H1 (cell line): ENCODE measurements at regions not wholly inside any gene's neighbourhood (a gene's known extent, or its start where the extent isn't known, plus 50 kb on each side); places are given as distances from the start of the nearest gene placed in this dataset.

Source experiments
- CTCF ChIA-PET: fragments of 300-600 bp; sonication (Branson Sonifier 250); formaldehyde crosslinking; loops from one replicate; lab custom pipeline; 2021; ENCODE audit not compliant: partially characterized antibody; lab: Charles Lee
- POLR2A ChIA-PET: fragments of 300-600 bp; sonication (Branson Sonifier 250); formaldehyde crosslinking; loops from one replicate; lab custom pipeline; 2021; ENCODE audit warnings: inconsistent platforms; ENCODE audit not compliant: partially characterized antibody; lab: Charles Lee
- DNase-seq, 2 experiments: peaks; one replicate each; pipeline versions ENCODE4 v3.0.0 to v3.0.0-alpha.2; 2010 to 2022; ENCODE audit warnings: low spot score in 2 of 2, low read depth in 1 of 2, mixed read lengths in 1 of 2
- FAIRE-seq: peaks from 2 replicates; lab custom pipeline; 2011; peaks lifted over from hg19 to GRCh38; lab: Jason Lieb, UNC
- H2AFZ ChIP-seq: 2 replicates; pipeline ENCODE4 v1.8.1; 2012; ENCODE audit warnings: low read length, inconsistent platforms
- H2AK5ac ChIP-seq: 2 replicates; pipeline ENCODE4 v1.6.1; 2013; ENCODE audit warnings: low read depth, low read length
- H2BK120ac ChIP-seq: replicated peaks from 2 replicates; pipeline ENCODE3; 2013; ENCODE audit warnings: low read depth, low read length, inconsistent platforms
- H2BK12ac ChIP-seq: 2 replicates; pipeline ENCODE4 v1.6.1; 2013; ENCODE audit warnings: low read depth, low read length
- H2BK15ac ChIP-seq: 2 replicates; pipeline ENCODE4 v1.6.1; 2013; ENCODE audit warnings: low read length
- H2BK20ac ChIP-seq: 2 replicates; pipeline ENCODE4 v1.6.1; 2013; ENCODE audit warnings: low read length
- H2BK5ac ChIP-seq: 2 replicates; pipeline ENCODE4 v1.6.1; 2013; ENCODE audit warnings: low read depth, low read length
- H3K14ac ChIP-seq: 2 replicates; pipeline ENCODE4 v1.6.1; 2013; ENCODE audit warnings: inconsistent platforms; ENCODE audit not compliant: insufficient read length
- H3K18ac ChIP-seq: 2 replicates; pipeline ENCODE4 v1.6.1; 2013; ENCODE audit warnings: low read length; ENCODE audit errors: extremely low read depth
- H3K23ac ChIP-seq: 2 replicates; pipeline ENCODE4 v1.6.1; 2013; ENCODE audit warnings: inconsistent platforms; ENCODE audit not compliant: insufficient read length
- H3K23me2 ChIP-seq: 2 replicates; pipeline ENCODE4 v1.6.1; 2013; ENCODE audit warnings: low read depth, low read length
- H3K27ac ChIP-seq: 2 replicates; pipeline ENCODE4 v1.6.1; 2011; ENCODE audit warnings: low read depth, low read length, inconsistent platforms
- H3K27me3 ChIP-seq, 4 experiments: replicated peaks in 1 of 4; 1 replicate in 1 of 4; 2 replicates in 3 of 4; pipeline versions ENCODE4 v1.6.1 to v1.8.1; 2011 to 2013; ENCODE audit warnings: low read length in 3 of 4, mild to moderate bottlenecking in 3 of 4, inconsistent platforms in 2 of 4, mixed read lengths in 2 of 4, moderate library complexity in 1 of 4; ENCODE audit not compliant: control insufficient read depth in 3 of 4, insufficient read depth in 3 of 4; ENCODE audit errors: extremely low read depth in 1 of 4
- H3K36me3 ChIP-seq, 4 experiments: 2 replicates each; pipeline versions ENCODE4 v1.6.1 to v1.8.1; 2011 to 2013; ENCODE audit warnings: mild to moderate bottlenecking in 4 of 4, low read length in 3 of 4, moderate library complexity in 2 of 4, control low read depth in 1 of 4, inconsistent platforms in 1 of 4; ENCODE audit not compliant: insufficient read depth in 4 of 4, control insufficient read depth in 2 of 4
- H3K4ac ChIP-seq: replicated peaks from 2 replicates; pipeline ENCODE3; 2013; ENCODE audit warnings: low read length, low read depth, mixed read lengths, inconsistent platforms; ENCODE audit not compliant: insufficient read length
- H3K4me1 ChIP-seq, 4 experiments: replicated peaks in 1 of 4; 1 replicate in 1 of 4; 2 replicates in 3 of 4; pipeline versions ENCODE4 v1.6.1 to v1.8.1; 2011 to 2013; ENCODE audit warnings: low read length in 3 of 4, inconsistent platforms in 2 of 4, mixed read lengths in 1 of 4; ENCODE audit not compliant: insufficient read depth in 4 of 4, control insufficient read depth in 3 of 4
- H3K4me2 ChIP-seq, 2 experiments: 2 replicates each; pipeline versions ENCODE4 v1.6.1 to v1.8.1; 2011 to 2013; ENCODE audit warnings: low read depth in 2 of 2, low read length in 2 of 2, control low read depth in 1 of 2, inconsistent platforms in 1 of 2, mild to moderate bottlenecking in 1 of 2; ENCODE audit not compliant: insufficient read depth in 1 of 2
- H3K4me3 ChIP-seq, 4 experiments: fragments of 200-600, 300-600 bp in 1 of 4; sonication (generic), shearing (Covaris generic), sonication (Bioruptor Twin) in 1 of 4; 2 replicates each; pipeline versions ENCODE4 v1.5.1 to v1.8.1; 2011 to 2016; ENCODE audit warnings: low read length in 4 of 4, low read depth in 3 of 4, control low read depth in 2 of 4, inconsistent platforms in 2 of 4, mild to moderate bottlenecking in 2 of 4, mixed read lengths in 1 of 4, moderate library complexity in 1 of 4; ENCODE audit not compliant: insufficient read depth in 2 of 4; ENCODE audit errors: extremely low read depth in 1 of 4
- H3K56ac ChIP-seq: replicated peaks from 2 replicates; pipeline ENCODE3; 2013; ENCODE audit warnings: low read depth, mild to moderate bottlenecking, mixed read lengths, low read length, inconsistent platforms; ENCODE audit not compliant: insufficient read length
- H3K79me1 ChIP-seq: 2 replicates; pipeline ENCODE4 v1.6.1; 2013; ENCODE audit warnings: low read depth, low read length, control low read depth
- H3K79me2 ChIP-seq, 2 experiments: 2 replicates each; pipeline versions ENCODE4 v1.6.1 to v1.8.1; 2012 to 2013; ENCODE audit warnings: low read length in 2 of 2, mild to moderate bottlenecking in 2 of 2, inconsistent platforms in 1 of 2; ENCODE audit not compliant: insufficient read depth in 2 of 2, control insufficient read depth in 1 of 2
- H3K9ac ChIP-seq, 4 experiments: replicated peaks in 1 of 4; 1 replicate in 1 of 4; 2 replicates in 3 of 4; pipeline versions ENCODE4 v1.6.1 to v1.8.1; 2011 to 2013; ENCODE audit warnings: low read depth in 3 of 4, low read length in 3 of 4, control low read depth in 2 of 4, mild to moderate bottlenecking in 2 of 4, moderate library complexity in 2 of 4, inconsistent platforms in 1 of 4; ENCODE audit errors: extremely low read depth in 1 of 4
- H3K9me3 ChIP-seq, 2 experiments: 2 replicates each; pipeline versions ENCODE4 v1.6.1 to v1.8.1; 2012 to 2013; ENCODE audit warnings: mild to moderate bottlenecking in 2 of 2, moderate library complexity in 2 of 2, control low read depth in 1 of 2, inconsistent platforms in 1 of 2, low read depth in 1 of 2, low read length in 1 of 2, mixed read lengths in 1 of 2; ENCODE audit not compliant: insufficient read depth in 2 of 2
- H4K20me1 ChIP-seq, 2 experiments: replicated peaks in 1 of 2; 2 replicates each; pipeline versions ENCODE3 to v1.8.1; 2011 to 2013; ENCODE audit warnings: inconsistent platforms in 2 of 2, low read length in 2 of 2, mild to moderate bottlenecking in 1 of 2; ENCODE audit not compliant: insufficient read depth in 2 of 2, control insufficient read depth in 1 of 2
- H4K5ac ChIP-seq: 2 replicates; pipeline ENCODE4 v1.6.1; 2013; ENCODE audit warnings: low read length, low read depth, mixed read lengths, inconsistent platforms; ENCODE audit not compliant: insufficient read length
- H4K8ac ChIP-seq: 2 replicates; pipeline ENCODE4 v1.8.0; 2013; ENCODE audit warnings: mild to moderate bottlenecking, moderate library complexity, low read length, inconsistent platforms; ENCODE audit not compliant: insufficient read depth; ENCODE audit errors: extremely low read depth
- H4K91ac ChIP-seq: replicated peaks from 2 replicates; pipeline ENCODE3; 2013; ENCODE audit warnings: low read length, mixed read lengths, inconsistent platforms; ENCODE audit not compliant: insufficient read length
- ASH2L ChIP-seq: fragments of 200-600, 300-600 bp; sonication (generic); IDR thresholded peaks from one replicate; pipeline ENCODE4 v1.7.1; 2017; ENCODE audit warnings: low read length
- BACH1 ChIP-seq: IDR thresholded peaks from 2 replicates; pipeline ENCODE4 v1.6.1; 2012; ENCODE audit warnings: low read length, improper control_type of control experiment
- JUN ChIP-seq: IDR thresholded peaks from 2 replicates; pipeline ENCODE4 v1.6.1; 2011; ENCODE audit warnings: low read depth, mild to moderate bottlenecking, improper control_type of control experiment, low read length
- JUND ChIP-seq: IDR thresholded peaks from 2 replicates; pipeline ENCODE4 v1.6.1; 2011; ENCODE audit warnings: mild to moderate bottlenecking, improper control_type of control experiment, low read length
- PHF8 ChIP-seq: fragments of 200-600 bp; sonication (generic); conservative IDR thresholded peaks from 2 replicates; pipeline ENCODE4 v1.7.1; 2012; ENCODE audit warnings: low read depth, mild to moderate bottlenecking, inconsistent platforms, low read length, moderate library complexity
- SIX5 ChIP-seq: IDR thresholded peaks from 2 replicates; pipeline ENCODE4 v1.6.1; 2011; ENCODE audit warnings: mild to moderate bottlenecking, low read depth, low read length
- SP4 ChIP-seq: IDR thresholded peaks from 2 replicates; pipeline ENCODE4 v1.6.1; 2012; ENCODE audit warnings: low read length, inconsistent platforms
- SRF ChIP-seq: IDR thresholded peaks from 2 replicates; pipeline ENCODE4 v1.6.1; 2011; ENCODE audit warnings: mild to moderate bottlenecking, low read depth, low read length, moderate library complexity
- WGBS, 2 experiments: shearing (Covaris generic) in 1 of 2; methylation state at CpG; one replicate each; pipeline versions ENCODE4 v1.1.6 to v1.1.7; 2013 to 2015; ENCODE audit warnings: low lambda C conversion rate in 2 of 2, mixed read lengths in 2 of 2, inconsistent platforms in 1 of 2, low coverage in 1 of 2, missing lambda C conversion rate in 1 of 2; ENCODE audit not compliant: insufficient replicate concordance in 2 of 2, insufficient coverage in 1 of 2, insufficient read length in 1 of 2; ENCODE audit errors: extremely low coverage in 1 of 2, missing lambda C conversion rate in 1 of 2; 5-methylcytosine and 5-hydroxymethylcytosine counted together

DNA sequence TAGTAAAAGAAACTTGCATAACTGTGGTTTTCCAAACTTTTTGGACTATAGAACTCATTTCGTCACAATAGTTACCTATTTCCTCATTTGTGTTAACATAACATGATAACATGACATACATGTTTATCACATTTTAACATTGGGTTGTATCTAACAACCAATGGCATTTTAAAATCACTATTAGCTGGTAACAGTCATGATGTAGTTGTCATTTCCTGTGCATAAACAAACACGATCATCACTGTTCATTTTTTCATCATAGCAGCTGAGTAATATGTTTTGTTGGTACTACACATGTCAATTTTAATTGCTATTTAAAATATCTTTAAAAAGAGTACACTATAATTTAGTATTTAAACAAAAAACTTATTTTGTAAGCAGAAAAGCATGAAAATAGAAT lies 402.4 kb downstream of the SATB2 start:
- H2BK12ac ChIP-seq, result no peak overlapping the region
- no peak overlapping the region for H4K8ac ChIP-seq
- H3K9me3 ChIP-seq, result no peaks in the 10 kb centered on the region; a peak in 1 of 4 replicates
- H2BK120ac ChIP-seq, result no peak overlapping the region
- H3K4me2 ChIP-seq, result no peak overlapping the region
- no peak overlapping the region for H3K18ac ChIP-seq
- H3K27ac ChIP-seq, result no peak overlapping the region
- H3K36me3 ChIP-seq, result no peaks in the 10 kb centered on the region
- no peak overlapping the region for H2BK20ac ChIP-seq
- H2AFZ ChIP-seq, result no peak overlapping the region
- no peak overlapping the region for H4K91ac ChIP-seq
- no peaks in the 10 kb centered on the region for H3K79me2 ChIP-seq
- no peak overlapping the region for H2BK15ac ChIP-seq
- no peak overlapping the region for H2AK5ac ChIP-seq
- DNase-seq (no peak), FAIRE-seq (no peak)
- H4K20me1 ChIP-seq, result no peaks in the 10 kb centered on the region
- 94% methylated on average over 2 of the region's 2 CpGs; no CpG with 5 or more reads in 1 of the 2 experiments for WGBS, 2 experiments
- H3K4me1 ChIP-seq, result no peaks in the 10 kb centered on the region
- no peak overlapping the region for H4K5ac ChIP-seq
- H3K4me3 ChIP-seq, result no peak overlapping the region
- H3K9ac ChIP-seq, result no peak overlapping the region
- H3K23ac ChIP-seq, result no peak overlapping the region
- no peak overlapping the region for H3K14ac ChIP-seq
- no peak overlapping the region for H2BK5ac ChIP-seq
- H3K27me3 ChIP-seq, result no peaks in the 10 kb centered on the region
- no peaks in the 10 kb centered on the region for H3K79me1 ChIP-seq
- H3K56ac ChIP-seq, result no peak overlapping the region
- ChIA-PET POLR2A (no interaction called here), CTCF (no interaction called here)
- H3K23me2 ChIP-seq, result no peaks in the 10 kb centered on the region
- no peak overlapping the region for H3K4ac ChIP-seq
- TF ChIP-seq JUND, result no peak
- TF ChIP-seq PHF8, result no peak
- no peak for TF ChIP-seq JUN
- no peak for TF ChIP-seq SRF
- no peak for TF ChIP-seq ASH2L
- no peak for TF ChIP-seq SIX5
- TF ChIP-seq BACH1, result no peak
- TF ChIP-seq SP4, result no peak
